Left forelimb (tissue), 1 donor: ENCODE measurements at regions not wholly inside any gene's neighbourhood (a gene's known extent, or its start where the extent isn't known, plus 50 kb on each side); places are given as distances from the start of the nearest gene placed in this dataset.
"Not testable (repeated sequence)": the region's sequence is repeated elsewhere in the genome, so short reads cannot be mapped to it uniquely, and the experiment has no call there.

Experiments used
- DNase-seq: peaks from one replicate; pipeline ENCODE4 v3.0.0-alpha.2; 2018; ENCODE audit warnings: low spot score

GRCh38 chr3:135636596-135636995, 328.9 kb upstream of the PPP2R3A start:
- no peak for DNase-seq

DNA sequence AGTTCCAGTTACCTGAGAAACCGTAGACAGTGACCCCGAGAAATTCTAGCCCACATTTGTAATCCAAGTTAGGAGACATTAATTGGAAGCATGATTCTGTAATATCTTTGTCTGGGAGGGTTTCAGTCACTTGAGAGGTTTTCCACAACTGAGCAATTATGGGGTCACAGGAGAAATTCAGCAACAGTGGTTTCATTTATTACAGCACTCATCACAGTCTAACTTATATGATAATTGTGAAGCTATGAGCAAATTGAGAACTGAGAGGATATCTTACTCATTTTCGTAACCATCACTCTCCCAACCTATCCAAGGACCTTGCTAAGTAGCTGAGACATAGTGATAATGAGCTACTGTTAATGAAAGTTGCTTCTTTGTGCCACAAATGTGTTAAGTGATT, 328.5 kb upstream of the PPP2R3A start:
- DNase-seq, result no peak

DNA sequence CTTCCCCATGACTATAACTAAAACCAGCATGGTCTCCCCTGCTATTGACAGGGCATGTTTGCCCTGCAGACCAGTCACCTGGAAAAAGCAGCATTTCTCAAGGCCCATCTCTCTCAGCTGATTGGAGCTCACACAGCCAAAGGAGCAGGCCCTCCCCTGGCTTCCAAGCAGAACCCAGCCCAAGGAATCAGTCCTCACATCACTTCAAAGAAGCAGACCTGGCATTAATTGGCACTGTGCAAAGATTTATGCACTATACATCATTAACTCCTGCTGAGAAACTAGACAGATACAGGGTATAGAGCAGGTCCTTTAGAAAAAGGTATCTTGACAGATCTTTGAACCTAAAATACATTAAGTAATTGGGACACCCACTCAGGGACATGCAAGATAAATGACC, 323.8 kb upstream of the PPP2R3A start:
- DNase-seq, result no peak

DNA sequence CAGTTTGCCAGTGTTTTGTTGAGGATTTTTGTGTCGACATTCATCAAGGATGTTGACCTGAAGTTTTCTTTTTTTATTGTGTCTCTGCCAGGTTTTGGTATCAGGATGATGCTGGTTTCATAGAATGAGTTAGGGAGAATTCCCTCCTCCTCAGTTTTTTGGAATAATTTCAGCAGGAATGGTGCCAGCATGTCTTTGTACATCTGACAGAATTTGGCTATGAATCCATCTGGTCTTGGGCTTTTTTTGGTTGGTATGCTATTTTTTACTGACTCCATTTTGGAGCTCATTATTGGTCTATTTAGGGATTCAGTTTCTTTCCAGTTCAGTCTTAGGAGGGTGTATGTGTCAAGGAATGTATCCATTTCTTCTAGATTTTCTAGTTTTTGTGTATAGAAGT, 320.0 kb upstream of the PPP2R3A start:
- DNase-seq, result no peak

DNA sequence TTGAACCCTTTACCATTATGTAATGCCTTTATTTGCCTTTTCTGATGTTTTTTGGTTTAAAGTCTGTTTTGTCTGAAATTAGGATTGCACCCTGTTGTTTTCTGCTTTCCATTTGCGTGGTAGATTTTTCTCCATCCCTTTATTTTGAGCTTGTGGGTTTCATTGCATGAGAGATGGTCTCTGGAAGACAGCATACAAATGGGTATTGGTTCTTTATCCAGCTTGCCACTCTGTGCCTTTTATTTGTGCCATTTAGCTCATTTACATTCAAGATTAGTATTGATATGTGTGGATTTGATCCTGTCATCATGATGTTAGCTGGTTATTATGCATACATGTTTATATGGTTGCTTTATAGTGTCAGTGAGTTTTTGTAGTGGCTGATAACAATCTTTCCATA, 318.7 kb upstream of the PPP2R3A start:
- no peak for DNase-seq

GRCh38 chr3:135649361-135649760, 316.2 kb upstream of the PPP2R3A start:
- no peak for DNase-seq

DNA sequence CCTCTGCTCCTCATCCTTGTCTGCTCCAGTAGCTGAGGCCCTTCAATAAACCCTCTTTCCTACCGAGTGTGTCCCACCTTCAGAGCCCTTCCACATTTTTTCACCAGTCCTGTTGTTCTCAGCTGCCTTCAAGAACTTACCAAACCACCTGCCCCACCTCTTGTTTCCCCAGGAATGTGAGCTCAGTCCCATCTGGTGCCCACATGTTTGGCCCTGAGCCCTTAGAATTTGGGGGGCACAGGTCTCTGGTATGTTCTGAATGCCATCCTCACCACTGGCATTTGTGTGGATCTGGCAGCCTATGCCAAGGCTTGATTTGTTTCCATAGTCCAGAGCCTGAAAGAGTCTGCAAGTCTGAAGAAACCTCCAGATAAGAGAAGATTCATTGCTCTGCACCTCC, 315.2 kb upstream of the PPP2R3A start:
- DNase-seq, result no peak

- no peak for DNase-seq
Observed at GRCh38 chr3:135652388-135652787, 313.1 kb upstream of the PPP2R3A start.

- DNase-seq, result no peak
Observed at GRCh38 chr3:135655328-135655727, 310.2 kb upstream of the PPP2R3A start.

GRCh38 chr3:135658451-135658850, 307.1 kb upstream of the PPP2R3A start:
- DNase-seq, result not testable (repeated sequence)

GRCh38 chr3:135667061-135667460, 298.5 kb upstream of the PPP2R3A start:
- no peak for DNase-seq

GRCh38 chr3:135674508-135674907, 291.0 kb upstream of the PPP2R3A start:
- DNase-seq, result no peak

DNA sequence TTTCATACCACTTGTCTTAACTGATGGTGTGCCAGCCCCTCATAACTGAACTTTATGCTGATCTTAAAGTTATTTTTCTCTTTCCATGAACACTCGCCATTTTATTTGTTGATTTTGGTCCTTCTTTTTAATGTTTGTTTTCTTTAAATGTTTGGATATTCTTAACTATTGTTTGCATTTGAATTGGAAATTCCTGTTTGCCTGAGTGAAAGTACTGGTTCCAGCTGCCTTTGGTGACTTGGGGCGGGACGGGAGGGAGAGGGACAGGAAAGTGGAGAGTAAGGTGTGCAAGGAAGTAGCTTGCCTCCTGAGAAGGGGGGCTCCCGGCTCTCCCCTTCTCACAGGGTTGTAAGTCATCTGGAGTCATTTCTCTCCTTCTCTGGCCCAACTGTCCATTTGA, 287.1 kb upstream of the PPP2R3A start:
- no peak for DNase-seq

DNA sequence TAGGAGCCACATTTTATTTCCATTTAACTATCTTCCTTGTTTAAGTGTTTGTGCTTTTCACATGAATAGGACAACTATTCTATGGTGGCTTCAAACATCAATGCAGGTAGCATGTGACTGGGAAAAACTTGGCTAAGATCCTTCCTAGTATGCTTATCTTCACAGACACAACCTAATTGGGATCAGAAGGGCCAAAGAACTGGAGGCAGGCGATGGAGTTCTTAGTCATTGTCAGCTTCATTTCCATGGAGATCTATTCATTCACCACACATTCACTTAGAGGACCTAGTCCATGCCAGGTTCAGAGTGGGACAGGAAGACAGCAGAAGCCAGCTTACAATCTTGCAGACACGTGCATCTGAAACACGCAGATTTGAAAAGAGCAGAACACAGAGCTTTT, 277.5 kb upstream of the PPP2R3A start:
- DNase-seq, result no peak

DNA sequence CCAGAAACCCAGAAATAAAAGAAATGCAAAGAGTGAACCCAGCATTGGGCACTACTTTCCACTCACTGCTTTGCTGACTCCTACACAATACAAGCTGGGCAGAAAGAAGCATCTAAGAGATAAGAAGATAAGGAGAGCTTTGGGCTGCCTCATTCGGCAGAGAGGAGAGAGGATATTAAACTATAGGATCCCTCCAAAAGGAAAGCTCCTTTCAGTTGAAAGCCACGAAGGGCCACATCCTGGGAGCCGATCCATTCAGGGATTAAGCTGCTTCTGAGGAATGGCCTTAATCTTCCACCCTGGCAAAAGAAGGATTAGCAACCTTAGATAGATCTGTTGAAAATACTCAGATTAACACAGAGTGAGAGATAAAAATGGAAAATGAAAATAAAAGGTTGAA, 274.9 kb upstream of the PPP2R3A start:
- no peak for DNase-seq

- no peak for DNase-seq
Observed at GRCh38 chr3:135691240-135691639, 274.3 kb upstream of the PPP2R3A start.

DNA sequence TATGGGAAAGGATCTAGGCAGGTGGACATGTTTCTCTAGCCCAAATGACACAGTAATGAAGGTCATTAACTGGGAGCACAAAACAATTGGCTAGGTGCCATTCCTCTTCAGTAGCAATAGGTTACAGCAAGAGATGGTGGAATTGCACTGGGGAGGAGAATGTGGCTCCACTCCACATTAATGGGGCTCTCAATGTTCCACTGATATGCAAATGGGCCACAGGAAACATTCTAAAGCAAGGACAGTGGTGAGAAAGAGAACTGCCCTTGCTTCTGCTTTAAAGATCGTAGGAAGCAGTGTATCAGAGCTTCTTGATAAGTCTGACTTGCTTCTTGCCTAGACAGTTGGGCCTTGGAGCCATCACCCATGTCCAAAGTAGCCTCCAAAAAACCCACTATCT, 271.4 kb upstream of the PPP2R3A start:
- DNase-seq, result no peak

GRCh38 chr3:135699741-135700140, 265.8 kb upstream of the PPP2R3A start:
- DNase-seq, result no peak

DNA sequence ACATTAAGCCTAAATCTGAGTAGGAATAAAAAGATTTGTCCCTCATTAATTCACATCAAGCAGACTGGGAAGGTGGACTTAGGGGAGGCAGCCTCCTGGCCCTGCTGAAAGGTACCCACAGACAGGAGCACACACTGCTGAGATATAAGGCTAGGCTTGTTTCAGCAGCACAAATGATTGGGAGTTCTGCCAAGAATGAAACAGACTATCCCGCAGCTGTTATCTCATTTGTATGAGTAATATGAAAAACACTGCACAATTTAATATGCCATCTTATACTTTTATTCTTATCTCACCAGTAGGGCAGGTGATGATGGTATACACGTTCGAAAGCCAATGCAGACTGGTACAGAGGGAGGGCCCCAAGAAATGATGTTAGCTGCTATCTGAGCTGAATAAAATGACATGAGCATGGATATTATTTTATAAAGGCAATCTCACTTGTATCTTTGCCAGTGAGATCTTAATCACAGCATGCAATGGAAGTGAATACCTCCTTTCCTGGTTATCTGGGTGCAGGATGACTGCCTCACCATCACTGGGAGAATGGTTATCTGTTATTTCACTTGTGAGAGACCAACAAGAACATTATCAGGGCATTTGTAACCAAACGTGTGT, 258.7 kb upstream of the PPP2R3A start:
- no peak for DNase-seq

DNA sequence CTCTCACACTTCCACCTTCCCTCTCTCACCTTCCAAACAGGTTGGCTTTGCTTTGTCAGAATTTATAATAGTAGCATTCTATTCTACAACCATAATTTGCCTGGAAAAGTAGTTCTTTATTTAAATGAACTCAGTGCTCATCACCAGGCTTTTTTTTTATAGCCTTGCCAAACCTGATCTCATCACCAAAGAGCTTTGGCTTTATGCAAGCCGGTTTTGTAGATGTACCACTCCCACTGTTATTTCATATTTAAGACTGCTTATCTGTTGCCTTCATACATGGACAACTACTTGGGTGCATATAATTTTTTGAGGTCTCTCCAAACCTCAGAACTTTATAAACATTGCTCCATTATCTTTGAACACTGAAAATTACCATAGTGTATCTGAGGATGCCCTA, 246.1 kb upstream of the PPP2R3A start:
- DNase-seq, result no peak

DNA sequence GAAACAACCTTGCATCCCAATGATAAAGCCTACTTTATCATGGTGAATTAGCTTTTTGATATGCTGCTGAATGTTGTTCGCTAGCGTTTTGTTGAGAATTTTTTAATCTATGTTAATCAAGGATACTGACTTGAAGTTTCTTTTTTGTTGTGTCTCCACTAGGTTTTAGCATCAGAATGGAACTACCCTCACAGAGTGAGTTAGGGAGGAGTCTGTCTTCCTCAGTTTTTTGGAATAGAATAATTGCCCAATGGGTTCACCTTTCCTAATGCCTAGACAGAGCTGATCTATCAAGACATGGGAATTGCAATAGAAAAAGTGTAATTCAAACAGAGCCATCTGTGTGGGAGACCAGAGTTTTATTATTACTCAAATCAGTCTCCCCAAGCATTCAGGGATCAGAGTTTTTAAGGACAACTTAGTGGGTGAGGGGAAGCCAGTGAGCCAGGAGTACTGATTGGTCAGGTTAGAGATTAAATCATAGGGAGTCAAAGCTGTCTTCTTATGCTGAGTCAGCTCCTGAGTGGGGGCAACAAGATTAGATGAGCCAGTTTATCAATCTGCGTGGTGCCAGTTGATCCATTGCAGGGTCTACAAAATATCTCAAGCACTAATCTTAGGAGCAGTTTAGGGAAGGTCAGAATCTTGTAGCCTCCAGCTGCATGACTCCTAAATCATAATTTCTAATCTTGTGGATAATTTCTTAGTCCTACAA, 237.4 kb upstream of the PPP2R3A start:
- DNase-seq, result no peak

GRCh38 chr3:135731546-135731945, 234.0 kb upstream of the PPP2R3A start:
- DNase-seq, result no peak

GRCh38 chr3:135736740-135737139, 228.8 kb upstream of the PPP2R3A start:
- no peak for DNase-seq

- DNase-seq, result no peak
Observed at GRCh38 chr3:135739779-135740178, 225.7 kb upstream of the PPP2R3A start.
